Loucy (cell line): ENCODE measurements at regions not wholly inside any gene's neighbourhood (a gene's known extent, or its start where the extent isn't known, plus 50 kb on each side); places are given as distances from the start of the nearest gene placed in this dataset.

ENCODE experiments used
- CTCF ChIP-seq: fragments of 200-600 bp; sonication (generic); conservative IDR thresholded peaks from 2 replicates; pipeline ENCODE4 v1.5.1; 2014; ENCODE audit warnings: mild to moderate bottlenecking, antibody characterized with exemption, low read length
- EZH2phosphoT487 ChIP-seq: fragments of 200-600 bp; IDR thresholded peaks from 2 replicates; pipeline ENCODE4 v1.6.1; 2018; ENCODE audit warnings: antibody characterized with exemption, mild to moderate bottlenecking, moderate library complexity, borderline replicate concordance

GRCh38 chr3:118629821-118630220 is 404.8 kb downstream of the IGSF11 start:
- TF ChIP-seq CTCF (no peak), EZH2phosphoT487 (no peak)
